ENCODE measurements at regions not wholly inside any gene's neighbourhood (a gene's known extent, or its start where the extent isn't known, plus 50 kb on each side); places are given as distances from the start of the nearest gene placed in this dataset.
A peak's percentile ranks its signal among the peaks of the same experiment; 100 is the strongest.

DNA sequence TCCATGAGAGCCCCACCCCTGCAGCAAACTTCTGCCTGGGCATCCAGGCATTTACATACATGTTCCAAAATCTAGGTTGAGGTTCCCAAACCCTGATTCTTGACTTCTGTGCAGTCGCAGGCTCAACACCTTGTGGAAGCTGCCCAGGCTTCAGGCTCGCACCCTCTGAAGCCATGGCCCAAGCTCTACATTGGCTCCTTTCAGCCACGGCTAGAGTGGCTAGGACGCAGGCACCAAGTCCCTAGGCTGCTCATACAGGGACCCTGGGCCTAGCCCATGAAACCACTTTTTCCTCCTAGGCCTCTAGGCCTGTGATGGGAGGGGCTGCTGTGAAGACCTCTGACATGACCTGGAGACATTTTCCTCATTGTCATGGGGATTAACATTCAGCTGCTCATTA is 172.8 kb upstream of the SATB1 start:
- intact Hi-C loops (cut with micrococcal nuclease): no loop called here
- TF ChIP-seq, protein P1, sequence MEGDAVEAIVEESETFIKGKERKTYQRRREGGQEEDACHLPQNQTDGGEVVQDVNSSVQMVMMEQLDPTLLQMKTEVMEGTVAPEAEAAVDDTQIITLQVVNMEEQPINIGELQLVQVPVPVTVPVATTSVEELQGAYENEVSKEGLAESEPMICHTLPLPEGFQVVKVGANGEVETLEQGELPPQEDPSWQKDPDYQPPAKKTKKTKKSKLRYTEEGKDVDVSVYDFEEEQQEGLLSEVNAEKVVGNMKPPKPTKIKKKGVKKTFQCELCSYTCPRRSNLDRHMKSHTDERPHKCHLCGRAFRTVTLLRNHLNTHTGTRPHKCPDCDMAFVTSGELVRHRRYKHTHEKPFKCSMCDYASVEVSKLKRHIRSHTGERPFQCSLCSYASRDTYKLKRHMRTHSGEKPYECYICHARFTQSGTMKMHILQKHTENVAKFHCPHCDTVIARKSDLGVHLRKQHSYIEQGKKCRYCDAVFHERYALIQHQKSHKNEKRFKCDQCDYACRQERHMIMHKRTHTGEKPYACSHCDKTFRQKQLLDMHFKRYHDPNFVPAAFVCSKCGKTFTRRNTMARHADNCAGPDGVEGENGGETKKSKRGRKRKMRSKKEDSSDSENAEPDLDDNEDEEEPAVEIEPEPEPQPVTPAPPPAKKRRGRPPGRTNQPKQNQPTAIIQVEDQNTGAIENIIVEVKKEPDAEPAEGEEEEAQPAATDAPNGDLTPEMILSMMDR (IDR thresholded peaks at IDR 0.05): no peak
- H3K27ac Mint-ChIP-seq: no peak overlapping the region
- ATAC-seq: no peak
- ChIA-PET CTCF (no interaction called here), POLR2A (no interaction called here)
- H3K4me1 Mint-ChIP-seq (ENCODE audit: low read depth): no peaks in the 10 kb centered on the region
- no peak for DNase-seq
- H3K9me3 Mint-ChIP-seq: peaks cover 21% of the 10 kb centered on the region
- H3K4me3 Mint-ChIP-seq: no peak overlapping the region
- peaks cover 6% of the 10 kb centered on the region for H3K36me3 Mint-ChIP-seq (ENCODE audit: low read depth)
- H3K27me3 Mint-ChIP-seq: no peaks in the 10 kb centered on the region

DNA sequence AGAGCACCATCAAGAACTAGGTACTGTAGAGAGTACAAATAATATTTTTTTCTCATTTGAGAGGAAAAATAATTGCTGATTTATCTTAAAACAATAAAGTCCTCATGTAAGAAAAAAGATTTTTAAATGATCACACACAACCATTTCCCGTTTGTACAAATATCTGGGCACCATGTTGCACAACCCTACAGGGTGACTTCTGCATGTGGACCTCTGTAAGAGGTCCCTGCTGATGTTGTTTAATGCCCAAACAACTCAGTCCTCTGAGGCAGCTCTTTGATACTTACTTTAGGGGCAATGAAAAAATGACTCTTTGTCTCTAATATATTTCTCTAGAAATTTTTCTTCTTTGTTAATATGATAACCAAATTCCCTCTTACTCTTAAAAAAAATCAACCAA is 168.1 kb upstream of the SATB1 start:
- intact Hi-C loops (cut with micrococcal nuclease): no loop called here
- H3K36me3 Mint-ChIP-seq (ENCODE audit: low read depth): peaks cover 2% of the 10 kb centered on the region
- CTCF ChIA-PET: interaction anchor here (1.3 kb wide), 1 partner anchor 165 kb away, joined by 3 read pairs; no protein-coding TSS in a partner anchor

DNA sequence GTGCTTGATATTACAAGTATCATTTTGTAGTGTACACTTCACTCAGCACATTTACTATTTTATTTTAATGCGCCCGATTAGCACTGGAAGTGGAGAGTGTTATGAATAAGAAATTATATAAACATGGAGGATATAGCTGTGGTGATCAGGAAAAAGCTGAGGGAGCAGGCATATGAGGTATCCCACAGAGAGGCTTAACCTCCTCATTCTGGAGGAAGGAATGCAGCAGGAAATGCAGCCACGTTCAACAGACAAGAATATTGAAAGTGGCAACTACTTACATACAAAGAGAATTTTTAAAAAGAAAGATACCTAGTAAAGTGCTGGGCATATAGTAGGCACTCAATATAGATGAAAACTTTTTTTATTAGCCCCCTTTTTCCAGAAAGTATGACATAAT is 166.0 kb upstream of the SATB1 start:
- TF ChIP-seq, protein P1 (IDR thresholded peaks at IDR 0.05): no peak
- H3K9me3 Mint-ChIP-seq: no peaks in the 10 kb centered on the region
- ChIA-PET CTCF (interaction anchor here (1.3 to 1.5 kb wide), 2 partner anchors 14 to 167 kb away, joined by 3 read pairs; no protein-coding TSS in a partner anchor), POLR2A (no interaction called here)
- no peaks in the 10 kb centered on the region for H3K36me3 Mint-ChIP-seq (ENCODE audit: low read depth)
- ATAC-seq (no peak), DNase-seq (no peak)
- H3K27me3 Mint-ChIP-seq: no peaks in the 10 kb centered on the region
- H3K27ac Mint-ChIP-seq: no peak overlapping the region
- H3K4me3 Mint-ChIP-seq: no peak overlapping the region
- H3K4me1 Mint-ChIP-seq (ENCODE audit: low read depth): no peaks in the 10 kb centered on the region
- intact Hi-C loops (cut with micrococcal nuclease): no loop called here

More for the DNA sequence above, 168.1 kb upstream of the SATB1 start:
- no peak overlapping the region for H3K4me3 Mint-ChIP-seq
- POLR2A ChIA-PET: no interaction called here
- no peaks in the 10 kb centered on the region for H3K27me3 Mint-ChIP-seq
- DNase-seq: no peak
- peaks cover 9% of the 10 kb centered on the region for H3K9me3 Mint-ChIP-seq
- ATAC-seq: no peak
- no peaks in the 10 kb centered on the region for H3K4me1 Mint-ChIP-seq (ENCODE audit: low read depth)
- TF ChIP-seq, protein P1 (IDR thresholded peaks at IDR 0.05): no peak
- no peak overlapping the region for H3K27ac Mint-ChIP-seq

DNA sequence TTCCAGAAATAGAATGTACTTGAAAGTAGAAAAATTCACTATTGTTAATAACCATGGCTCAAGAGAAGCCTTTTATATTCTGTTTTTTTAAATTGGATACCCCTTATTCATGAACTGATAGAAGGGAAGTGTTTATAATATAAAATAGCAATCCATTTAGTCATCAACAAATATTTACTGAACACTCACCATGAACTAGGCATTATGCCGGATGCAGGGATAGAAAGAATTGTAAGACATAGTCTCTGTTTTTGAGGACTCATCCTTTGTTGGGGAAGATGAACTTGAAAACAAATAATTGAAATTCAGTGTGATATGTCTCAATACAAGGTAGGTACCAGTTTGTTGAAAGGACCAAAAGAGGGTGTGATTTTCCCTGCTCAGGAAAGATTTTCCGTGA is 160.9 kb upstream of the SATB1 start:
- Mint-ChIP-seq H3K9me3 (peaks cover 7% of the 10 kb centered on the region), H3K4me1 (ENCODE audit: low read depth) (peaks cover 5% of the 10 kb centered on the region), H3K4me3 (no peak overlapping the region), H3K36me3 (ENCODE audit: low read depth) (peaks cover 2% of the 10 kb centered on the region), H3K27me3 (no peaks in the 10 kb centered on the region), H3K27ac (no peak overlapping the region)
- intact Hi-C loops (cut with micrococcal nuclease): no loop called here
- POLR2A ChIA-PET: no interaction called here
- DNase-seq (no peak), ATAC-seq (no peak)
- CTCF ChIA-PET: interaction anchor here (1.3 kb wide), 1 partner anchor 16 kb away, joined by 3 read pairs; no protein-coding TSS in a partner anchor
- TF ChIP-seq, protein P1 (IDR thresholded peaks at IDR 0.05): no peak

DNA sequence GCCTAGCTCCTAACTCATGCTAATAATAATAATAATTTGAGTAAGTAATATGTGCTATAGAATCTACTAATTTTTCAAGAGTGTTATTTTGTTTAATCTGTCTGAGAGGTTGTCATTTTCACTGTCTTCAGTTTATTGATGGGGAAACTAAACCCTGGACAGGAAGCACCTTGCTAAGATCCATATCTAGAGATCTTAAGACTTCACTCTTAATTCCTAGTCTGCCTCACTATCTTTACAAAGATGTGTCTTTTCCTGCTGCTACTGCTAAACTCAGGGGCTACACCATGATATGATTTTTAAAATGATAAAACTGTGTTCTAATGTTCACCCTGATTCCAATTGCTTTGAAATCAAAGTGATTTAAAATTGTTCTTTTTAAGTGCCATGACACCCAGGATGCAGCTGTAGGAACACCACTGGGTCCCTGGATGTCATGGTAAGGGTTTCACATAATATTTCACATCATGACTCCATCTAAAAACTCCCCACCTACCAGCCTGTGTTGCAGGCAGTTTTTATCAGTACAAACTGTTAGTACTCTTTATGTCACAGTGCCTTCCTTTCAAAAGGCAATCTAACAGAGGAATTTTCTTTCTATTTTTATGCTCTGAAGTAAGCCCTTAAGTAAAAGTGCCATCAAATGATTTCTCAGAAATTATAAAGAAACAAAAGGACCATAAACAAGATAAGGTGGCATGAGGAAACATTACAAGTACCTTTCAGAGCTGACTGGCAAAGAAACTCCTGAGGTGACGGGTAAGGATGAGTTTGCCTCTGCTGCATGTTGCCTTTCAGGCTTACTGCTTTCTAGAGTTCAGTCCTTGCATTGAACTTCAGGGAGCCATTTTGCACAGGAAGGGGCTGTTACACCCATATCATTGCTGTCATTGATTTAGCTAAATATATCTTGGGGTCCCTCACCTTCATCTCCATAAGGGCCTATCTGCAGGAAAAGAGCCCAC is 160.1 kb upstream of the SATB1 start:
- intact Hi-C loops (cut with micrococcal nuclease): no loop called here
- H3K4me3 Mint-ChIP-seq: no peak overlapping the region
- H3K27me3 Mint-ChIP-seq: no peaks in the 10 kb centered on the region
- peaks cover 2% of the 10 kb centered on the region for H3K36me3 Mint-ChIP-seq (ENCODE audit: low read depth)
- H3K27ac Mint-ChIP-seq: no peak overlapping the region
- peak; percentile 34 for ATAC-seq
- ChIA-PET CTCF (interaction anchor here (1.0 to 1.3 kb wide), 2 partner anchors 16 to 26 kb away, joined by 3 to 5 read pairs; no protein-coding TSS in a partner anchor), POLR2A (interaction anchor here (0.7 kb wide), 1 partner anchor 13 kb away, joined by 4 read pairs; no protein-coding TSS in a partner anchor)
- TF ChIP-seq, protein P1 (IDR thresholded peaks at IDR 0.05): no peak
- peaks cover 7% of the 10 kb centered on the region for H3K9me3 Mint-ChIP-seq
- H3K4me1 Mint-ChIP-seq (ENCODE audit: low read depth): peaks cover 5% of the 10 kb centered on the region
- no peak for DNase-seq

All from activated CD8-positive, alpha-beta T cell treated with anti-CD3 and anti-CD28 coated beads for 36 hours (primary cell).